ENCODE measurements at regions not wholly inside any gene's neighbourhood (a gene's known extent, or its start where the extent isn't known, plus 50 kb on each side); places are given as distances from the start of the nearest gene placed in this dataset.

GRCh38 chr17:6231886-6232731 is 161.9 kb downstream of the WSCD1 start:
- no peak overlapping the region for H3K4me3 ChIP-seq
- DNase-seq (ENCODE audit: extremely low spot score) = no peak
- no peak for TF ChIP-seq EP300 (IDR thresholded peaks at IDR 0.05)
- no peak for TF ChIP-seq POLR2A (IDR thresholded peaks at IDR 0.05; ENCODE audit: low read depth)
- no peak for TF ChIP-seq POLR2AphosphoS5 (IDR thresholded peaks at IDR 0.05)
- TF ChIP-seq CTCF (IDR thresholded peaks at IDR 0.05) = no peak
- no peaks in the 10 kb centered on the region for H3K36me3 ChIP-seq
- H3K4me1 ChIP-seq = no peaks in the 10 kb centered on the region
- H3K9me3 ChIP-seq = no peaks in the 10 kb centered on the region
- 65% methylated on average over 20 of the region's 21 CpGs for WGBS
- intact Hi-C loops (cut with DNase I) = no loop called here
- no peak overlapping the region for H3K27ac ChIP-seq (replicated peaks in 1 of 4)
- peaks cover 0 to 5% (median 0%) of the 10 kb centered on the region in 4 donors for H3K27me3 ChIP-seq

- peaks cover 0 to 5% (median 0%) of the 10 kb centered on the region in 4 donors for H3K27me3 ChIP-seq
- intact Hi-C loops (cut with DNase I) = no loop called here
- no peak overlapping the region for H3K27ac ChIP-seq (replicated peaks in 1 of 4)
- H3K36me3 ChIP-seq = no peaks in the 10 kb centered on the region
- no peaks in the 10 kb centered on the region for H3K9me3 ChIP-seq
- no peak overlapping the region for H3K4me3 ChIP-seq
- 68% methylated on average over 8 of the region's 8 CpGs for WGBS
- TF ChIP-seq POLR2A (IDR thresholded peaks at IDR 0.05; ENCODE audit: low read depth) = no peak
- TF ChIP-seq POLR2AphosphoS5 (IDR thresholded peaks at IDR 0.05) = no peak
- no peak for TF ChIP-seq CTCF (IDR thresholded peaks at IDR 0.05)
- H3K4me1 ChIP-seq = no peaks in the 10 kb centered on the region
- no peak for DNase-seq (ENCODE audit: extremely low spot score)
Measured at GRCh38 chr17:6231465-6231864, 161.3 kb downstream of the WSCD1 start.

- WGBS = 84% methylated on average over 7 of the region's 7 CpGs
- Histone ChIP-seq H3K4me1 (no peaks in the 10 kb centered on the region), H3K4me3 (no peak overlapping the region), H3K27ac (replicated peaks in 1 of 4) (no peak overlapping the region), H3K36me3 (no peaks in the 10 kb centered on the region), H3K9me3 (peaks cover 0 to 14% (median 7%) of the 10 kb centered on the region in 4 donors), H3K27me3 (peaks cover 0 to 17% (median 0%) of the 10 kb centered on the region in 4 donors)
- DNase-seq (ENCODE audit: extremely low spot score) = peak; percentile 64
- TF ChIP-seq POLR2AphosphoS5 (IDR thresholded peaks at IDR 0.05) (no peak), CTCF (IDR thresholded peaks at IDR 0.05) (no peak), POLR2A (IDR thresholded peaks at IDR 0.05; ENCODE audit: low read depth) (no peak), EP300 (IDR thresholded peaks at IDR 0.05) (no peak)
- intact Hi-C loops (cut with DNase I) = no loop called here
Measured at GRCh38 chr17:6218333-6218732, 148.2 kb downstream of the WSCD1 start.

- H3K27ac ChIP-seq (replicated peaks in 1 of 4) = no peak overlapping the region
- H3K27me3 ChIP-seq = peaks cover 0 to 17% (median 0%) of the 10 kb centered on the region in 4 donors
- no peak overlapping the region for H3K4me3 ChIP-seq
- no peaks in the 10 kb centered on the region for H3K4me1 ChIP-seq
- WGBS = 92% methylated on average over 10 of the region's 13 CpGs
- TF ChIP-seq POLR2A (IDR thresholded peaks at IDR 0.05; ENCODE audit: low read depth) = no peak
- TF ChIP-seq EP300 (IDR thresholded peaks at IDR 0.05) = no peak
- TF ChIP-seq POLR2AphosphoS5 (IDR thresholded peaks at IDR 0.05) = no peak
- TF ChIP-seq CTCF (IDR thresholded peaks at IDR 0.05) = no peak
- H3K9me3 ChIP-seq = no peaks in the 10 kb centered on the region
- intact Hi-C loops (cut with DNase I) = no loop called here
- DNase-seq (ENCODE audit: extremely low spot score) = peak; percentile 84
- no peaks in the 10 kb centered on the region for H3K36me3 ChIP-seq
Measured at GRCh38 chr17:6215071-6216035, 145.2 kb downstream of the WSCD1 start.

All from esophagus muscularis mucosa (tissue), 4 donors.